GF-D8 (cell line): ENCODE measurements at regions not wholly inside any gene's neighbourhood (a gene's known extent, or its start where the extent isn't known, plus 50 kb on each side); places are given as distances from the start of the nearest gene placed in this dataset.
A peak's percentile ranks its signal among the peaks of the same experiment; 100 is the strongest.

Source experiments
- DNase-seq: peaks from one replicate; lab custom pipeline; 2025; lab: John Stamatoyannopoulos, UW

- DNase-seq = peak; percentile 48
Measured at GRCh38 chr12:111196532-111196931, 172.4 kb downstream of the PHETA1 start.

- DNase-seq = no peak
Measured at GRCh38 chr12:111195316-111195715, 173.6 kb downstream of the PHETA1 start.

GRCh38 chr12:111194703-111195051, 174.2 kb downstream of the PHETA1 start:
- DNase-seq = no peak

GRCh38 chr12:111193977-111194702, 174.8 kb downstream of the PHETA1 start:
- DNase-seq = no peak

- DNase-seq = no peak
Measured at GRCh38 chr12:111193496-111193895, 175.4 kb downstream of the PHETA1 start.

GRCh38 chr12:111193067-111193466, 175.8 kb downstream of the PHETA1 start:
- no peak for DNase-seq

GRCh38 chr12:111192647-111193046, 176.2 kb downstream of the PHETA1 start:
- DNase-seq = no peak

- no peak for DNase-seq
Measured at GRCh38 chr12:111190741-111191526, 178.0 kb downstream of the PHETA1 start.

- DNase-seq = no peak
Measured at GRCh38 chr12:111189792-111190191, 179.1 kb downstream of the PHETA1 start.

GRCh38 chr12:111188436-111188835, 180.5 kb downstream of the PHETA1 start:
- no peak for DNase-seq

- no peak for DNase-seq
Measured at GRCh38 chr12:111186347-111186746, 182.5 kb downstream of the PHETA1 start.

- DNase-seq = no peak
Measured at GRCh38 chr12:111185889-111186227, 183.0 kb downstream of the PHETA1 start.

- no peak for DNase-seq
Measured at GRCh38 chr12:111185206-111185888, 183.5 kb downstream of the PHETA1 start.

- DNase-seq = no peak
Measured at GRCh38 chr12:111184161-111184560, 184.7 kb downstream of the PHETA1 start.

- no peak for DNase-seq
Measured at GRCh38 chr12:111183094-111183493, 185.8 kb downstream of the PHETA1 start.

- DNase-seq = no peak
Measured at GRCh38 chr12:111182382-111182781, 186.5 kb downstream of the PHETA1 start.

GRCh38 chr12:111181143-111181726, 187.7 kb downstream of the PHETA1 start:
- DNase-seq = peak; percentile 96

- DNase-seq = no peak
Measured at GRCh38 chr12:111180426-111181142, 188.3 kb downstream of the PHETA1 start.

- DNase-seq = no peak
Measured at GRCh38 chr12:111178181-111179081, 190.5 kb downstream of the PHETA1 start.

- no peak for DNase-seq
Measured at GRCh38 chr12:111175396-111176094, 193.3 kb downstream of the PHETA1 start.
